HFFc6 (cell line): ENCODE measurements at regions not wholly inside any gene's neighbourhood (a gene's known extent, or its start where the extent isn't known, plus 50 kb on each side); places are given as distances from the start of the nearest gene placed in this dataset.
A peak's percentile ranks its signal among the peaks of the same experiment; 100 is the strongest.

Experiments used
- DNase-seq: peaks from one replicate; pipeline ENCODE4 v3.0.0-alpha.2; 2018
- H3K27ac Mint-ChIP-seq: 2 replicates; pipeline ENCODE4 v1.8.0; 2020; ENCODE audit warnings: mild to moderate bottlenecking, mixed read lengths
- H3K27me3 Mint-ChIP-seq: 2 replicates; pipeline ENCODE4 v1.8.0; 2021; ENCODE audit warnings: mild to moderate bottlenecking, moderate library complexity, mixed read lengths; ENCODE audit not compliant: insufficient read depth
- H3K36me3 Mint-ChIP-seq: 2 replicates; pipeline ENCODE4 v1.8.0; 2021; ENCODE audit warnings: low read depth, mixed read lengths
- H3K4me1 Mint-ChIP-seq: 2 replicates; pipeline ENCODE4 v1.8.0; 2020; ENCODE audit warnings: low read depth, mixed read lengths
- H3K4me3 Mint-ChIP-seq: 2 replicates; pipeline ENCODE4 v1.8.0; 2020; ENCODE audit warnings: mild to moderate bottlenecking, moderate library complexity, mixed read lengths
- H3K9me3 Mint-ChIP-seq: 2 replicates; pipeline ENCODE4 v1.8.0; 2020; ENCODE audit warnings: mild to moderate bottlenecking, mixed read lengths
- CTCF ChIP-seq: fragments of 200-600 bp; sonication (generic); IDR thresholded peaks from 2 replicates; pipeline ENCODE4 v1.5.0; 2021; ENCODE audit warnings: antibody characterized with exemption, mild to moderate bottlenecking

GRCh38 chr5:41649659-41650058 lies 139.3 kb upstream of the PLCXD3 start:
- no peak overlapping the region for H3K4me3 Mint-ChIP-seq
- H3K27me3 Mint-ChIP-seq, result peaks cover 2% of the 10 kb centered on the region
- H3K4me1 Mint-ChIP-seq, result peaks cover 22% of the 10 kb centered on the region
- no peak for TF ChIP-seq CTCF
- no peaks in the 10 kb centered on the region for H3K9me3 Mint-ChIP-seq
- peak; percentile 39 for DNase-seq
- no peak overlapping the region for H3K27ac Mint-ChIP-seq
- no peaks in the 10 kb centered on the region for H3K36me3 Mint-ChIP-seq

GRCh38 chr5:41648996-41649395 lies 138.6 kb upstream of the PLCXD3 start:
- no peaks in the 10 kb centered on the region for H3K36me3 Mint-ChIP-seq
- H3K9me3 Mint-ChIP-seq, result no peaks in the 10 kb centered on the region
- TF ChIP-seq CTCF, result no peak
- H3K27ac Mint-ChIP-seq, result no peak overlapping the region
- H3K4me1 Mint-ChIP-seq, result peaks cover 22% of the 10 kb centered on the region
- no peak overlapping the region for H3K4me3 Mint-ChIP-seq
- DNase-seq, result no peak
- H3K27me3 Mint-ChIP-seq, result peaks cover 2% of the 10 kb centered on the region

- Mint-ChIP-seq H3K4me3 (no peak overlapping the region), H3K9me3 (no peaks in the 10 kb centered on the region)
- TF ChIP-seq CTCF, result peak; percentile 70
These were observed 131.2 kb upstream of the PLCXD3 start for GRCh38 chr5:41641621-41642020.

GRCh38 chr5:41638685-41639084 lies 128.3 kb upstream of the PLCXD3 start:
- no peaks in the 10 kb centered on the region for H3K4me1 Mint-ChIP-seq
- H3K27ac Mint-ChIP-seq, result no peak overlapping the region
- no peak overlapping the region for H3K4me3 Mint-ChIP-seq
- H3K36me3 Mint-ChIP-seq, result no peaks in the 10 kb centered on the region
- TF ChIP-seq CTCF, result no peak
- DNase-seq, result no peak
- peaks cover 3% of the 10 kb centered on the region; the same call in 1 of the 2 replicates for H3K27me3 Mint-ChIP-seq
- no peaks in the 10 kb centered on the region for H3K9me3 Mint-ChIP-seq

More at GRCh38 chr5:41641621-41642020, 131.2 kb upstream of the PLCXD3 start:
- Mint-ChIP-seq H3K27me3 (no peaks in the 10 kb centered on the region; the same call in 1 of the 2 replicates), H3K27ac (no peak overlapping the region), H3K36me3 (no peaks in the 10 kb centered on the region), H3K4me1 (no peaks in the 10 kb centered on the region)
- DNase-seq, result peak; percentile 6

- DNase-seq, result no peak
These were observed 127.5 kb upstream of the PLCXD3 start for GRCh38 chr5:41637869-41638268.

More at GRCh38 chr5:41637869-41638268, 127.5 kb upstream of the PLCXD3 start:
- Mint-ChIP-seq H3K4me1 (no peaks in the 10 kb centered on the region), H3K4me3 (no peak overlapping the region), H3K27me3 (peaks cover 3% of the 10 kb centered on the region; the same call in 1 of the 2 replicates), H3K27ac (no peak overlapping the region), H3K36me3 (no peaks in the 10 kb centered on the region), H3K9me3 (no peaks in the 10 kb centered on the region)
- TF ChIP-seq CTCF, result peak; percentile 70
